ENCODE measurements at regions not wholly inside any gene's neighbourhood (a gene's known extent, or its start where the extent isn't known, plus 50 kb on each side); places are given as distances from the start of the nearest gene placed in this dataset.

- TF ChIP-seq CTCF (IDR thresholded peaks at IDR 0.05; ENCODE audit: low read depth, low read length), result no peak
- TF ChIP-seq POLR2A (IDR thresholded peaks at IDR 0.05; ENCODE audit: extremely low read depth, insufficient read length), result no peak
- no peak for TF ChIP-seq MYC (IDR thresholded peaks at IDR 0.05; ENCODE audit: low read depth, low read length)
- TF ChIP-seq, protein P1, sequence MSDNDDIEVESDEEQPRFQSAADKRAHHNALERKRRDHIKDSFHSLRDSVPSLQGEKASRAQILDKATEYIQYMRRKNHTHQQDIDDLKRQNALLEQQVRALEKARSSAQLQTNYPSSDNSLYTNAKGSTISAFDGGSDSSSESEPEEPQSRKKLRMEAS (IDR thresholded peaks at IDR 0.05; ENCODE audit: low read depth, low read length), result no peak
These were observed 194.1 kb downstream of the OGFRL1 start for GRCh38 chr6:71482742-71483141.
